H1 (cell line): ENCODE measurements at regions not wholly inside any gene's neighbourhood (a gene's known extent, or its start where the extent isn't known, plus 50 kb on each side); places are given as distances from the start of the nearest gene placed in this dataset.

ENCODE experiments used
- BACH1 ChIP-seq: IDR thresholded peaks from 2 replicates; pipeline ENCODE4 v1.6.1; 2012; ENCODE audit warnings: low read length, improper control_type of control experiment
- CBX5 ChIP-seq: fragments of 300-800, 300-1000 bp; sonication (generic); IDR thresholded peaks from 2 replicates; pipeline ENCODE4 v1.7.1; 2016; ENCODE audit warnings: antibody characterized with exemption, low read length, low read depth
- CHD7 ChIP-seq: fragments of 300-600 bp; sonication (generic); IDR thresholded peaks from 2 replicates; pipeline ENCODE4 v1.7.1; 2012; ENCODE audit warnings: low read length, moderate library complexity, mild to moderate bottlenecking, inconsistent platforms; ENCODE audit not compliant: insufficient replicate concordance
- HDAC6 ChIP-seq: IDR thresholded peaks from one replicate; pipeline ENCODE4 v1.7.1; 2012; ENCODE audit warnings: low read depth, mild to moderate bottlenecking, inconsistent platforms, low read length, moderate library complexity
- KDM4A ChIP-seq: IDR thresholded peaks from one replicate; pipeline ENCODE4 v1.7.1; 2012; ENCODE audit warnings: low read depth, mild to moderate bottlenecking, moderate library complexity, low read length, inconsistent platforms; ENCODE audit not compliant: severe bottlenecking
- PHF8 ChIP-seq: fragments of 200-600 bp; sonication (generic); conservative IDR thresholded peaks from 2 replicates; pipeline ENCODE4 v1.7.1; 2012; ENCODE audit warnings: low read depth, mild to moderate bottlenecking, inconsistent platforms, low read length, moderate library complexity
- RAD21 ChIP-seq, 2 experiments: IDR thresholded peaks in 1 of 2; conservative IDR thresholded peaks in 1 of 2; 2 replicates each; pipeline ENCODE4 v1.6.1; 2011; ENCODE audit warnings: low read depth in 2 of 2, low read length in 2 of 2, improper control_type of control experiment in 1 of 2, inconsistent platforms in 1 of 2, mild to moderate bottlenecking in 1 of 2, moderate library complexity in 1 of 2
- SRF ChIP-seq: IDR thresholded peaks from 2 replicates; pipeline ENCODE4 v1.6.1; 2011; ENCODE audit warnings: mild to moderate bottlenecking, low read depth, low read length, moderate library complexity

DNA sequence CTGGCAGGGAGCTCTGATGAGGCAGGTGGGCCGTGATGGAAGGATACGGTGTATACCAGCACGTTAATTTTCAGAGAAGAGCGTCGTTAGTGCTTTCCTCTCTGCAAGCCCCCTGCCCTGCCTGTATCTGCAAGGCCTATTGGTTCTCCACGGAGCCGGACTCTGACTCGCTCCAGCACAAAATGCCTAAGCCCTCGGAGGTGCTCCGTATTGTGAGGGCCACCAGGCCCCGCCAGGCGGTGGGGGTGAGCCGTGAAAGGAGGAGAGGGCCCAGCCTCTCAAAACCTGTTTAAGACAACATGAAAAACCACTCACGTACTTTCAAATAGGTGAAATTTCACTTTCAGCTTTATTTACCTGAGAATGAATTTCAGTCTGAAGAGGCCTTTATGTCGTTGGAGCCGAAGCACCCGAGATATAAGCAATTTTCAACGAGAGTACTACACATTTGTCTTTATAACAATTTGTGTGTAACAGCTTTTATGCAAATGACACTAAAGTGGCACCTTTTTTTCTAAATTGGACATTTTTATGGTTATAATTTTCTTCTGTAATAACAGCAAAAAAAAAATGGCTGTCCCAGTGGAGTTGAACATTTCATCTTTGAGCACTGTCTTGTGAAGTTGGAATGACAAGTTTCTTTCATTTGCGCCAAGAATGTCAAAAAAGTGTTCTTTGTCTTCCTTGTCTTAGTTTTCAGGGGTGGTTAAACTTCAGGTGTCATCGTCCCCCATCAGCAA is 749.5 kb downstream of the VRK1 start (continued):
- TF ChIP-seq CHD7 (no peak), SRF (no peak), RAD21 (IDR thresholded peaks at IDR 0.05 in 1 of 2, conservative IDR thresholded peaks at IDR 0.05 in 1 of 2; ENCODE audit: low read depth in 2 of 2, low read length in 2 of 2) (no peak), CBX5 (no peak), BACH1 (no peak), HDAC6 (no peak), PHF8 (no peak), KDM4A (no peak)
